ENCODE measurements at regions not wholly inside any gene's neighbourhood (a gene's known extent, or its start where the extent isn't known, plus 50 kb on each side); places are given as distances from the start of the nearest gene placed in this dataset.
"Not testable (repeated sequence)": the region's sequence is repeated elsewhere in the genome, so short reads cannot be mapped to it uniquely, and the experiment has no call there.

DNA sequence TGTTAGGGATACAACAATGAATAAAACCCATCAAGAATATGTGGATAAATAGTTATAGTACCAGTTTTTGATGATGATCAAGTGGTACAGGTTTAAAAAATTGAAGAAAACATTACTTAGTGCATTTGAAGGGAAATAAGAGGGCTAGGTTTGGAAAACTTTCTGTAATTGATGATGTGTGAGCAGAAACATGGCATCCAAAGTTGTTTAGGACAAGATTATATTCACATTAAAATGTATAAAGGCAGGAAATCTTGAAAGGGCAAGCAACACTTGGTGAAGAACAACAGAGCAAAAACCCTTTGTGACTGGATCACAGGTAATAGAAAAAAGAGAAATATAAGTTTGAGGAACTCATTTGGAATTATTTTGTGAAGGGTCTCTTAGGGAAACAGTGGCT lies 572.3 kb upstream of the RAG2 start:
- no peaks in the 10 kb centered on the region for H3K36me3 Mint-ChIP-seq (ENCODE audit: low read depth)
- H3K4me1 Mint-ChIP-seq, result peaks cover 3% of the 10 kb centered on the region
- H3K9me3 Mint-ChIP-seq, result no peaks in the 10 kb centered on the region
- TF ChIP-seq, protein P1, sequence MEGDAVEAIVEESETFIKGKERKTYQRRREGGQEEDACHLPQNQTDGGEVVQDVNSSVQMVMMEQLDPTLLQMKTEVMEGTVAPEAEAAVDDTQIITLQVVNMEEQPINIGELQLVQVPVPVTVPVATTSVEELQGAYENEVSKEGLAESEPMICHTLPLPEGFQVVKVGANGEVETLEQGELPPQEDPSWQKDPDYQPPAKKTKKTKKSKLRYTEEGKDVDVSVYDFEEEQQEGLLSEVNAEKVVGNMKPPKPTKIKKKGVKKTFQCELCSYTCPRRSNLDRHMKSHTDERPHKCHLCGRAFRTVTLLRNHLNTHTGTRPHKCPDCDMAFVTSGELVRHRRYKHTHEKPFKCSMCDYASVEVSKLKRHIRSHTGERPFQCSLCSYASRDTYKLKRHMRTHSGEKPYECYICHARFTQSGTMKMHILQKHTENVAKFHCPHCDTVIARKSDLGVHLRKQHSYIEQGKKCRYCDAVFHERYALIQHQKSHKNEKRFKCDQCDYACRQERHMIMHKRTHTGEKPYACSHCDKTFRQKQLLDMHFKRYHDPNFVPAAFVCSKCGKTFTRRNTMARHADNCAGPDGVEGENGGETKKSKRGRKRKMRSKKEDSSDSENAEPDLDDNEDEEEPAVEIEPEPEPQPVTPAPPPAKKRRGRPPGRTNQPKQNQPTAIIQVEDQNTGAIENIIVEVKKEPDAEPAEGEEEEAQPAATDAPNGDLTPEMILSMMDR (conservative IDR thresholded peaks at IDR 0.05), result no peak
- no peaks in the 10 kb centered on the region for H3K36me3 ChIP-seq (ENCODE audit: control insufficient read depth, insufficient read depth, low read length)
- H3K9me3 ChIP-seq (ENCODE audit: control insufficient read depth, low read length), result peaks cover 6% of the 10 kb centered on the region
- H3K4me1 ChIP-seq (ENCODE audit: control insufficient read depth, insufficient read depth, low read length), result no peaks in the 10 kb centered on the region
- H3K4me3 Mint-ChIP-seq, result no peak overlapping the region
- no peak overlapping the region for H3K27ac Mint-ChIP-seq
- no peak overlapping the region for H3K9ac ChIP-seq (ENCODE audit: extremely low read depth, low read length, poor library complexity, severe bottlenecking)
- no peak for DNase-seq
- H3K27me3 Mint-ChIP-seq (ENCODE audit: insufficient read depth), result peaks cover 52% of the 10 kb centered on the region
- no peak overlapping the region for H3K27ac ChIP-seq (ENCODE audit: low read depth, low read length)
- H3K27me3 ChIP-seq (ENCODE audit: control insufficient read depth, insufficient read depth, low read length, poor library complexity, severe bottlenecking), result peaks cover 37% of the 10 kb centered on the region
- no peak overlapping the region for H3K4me3 ChIP-seq (ENCODE audit: low read length)

DNA sequence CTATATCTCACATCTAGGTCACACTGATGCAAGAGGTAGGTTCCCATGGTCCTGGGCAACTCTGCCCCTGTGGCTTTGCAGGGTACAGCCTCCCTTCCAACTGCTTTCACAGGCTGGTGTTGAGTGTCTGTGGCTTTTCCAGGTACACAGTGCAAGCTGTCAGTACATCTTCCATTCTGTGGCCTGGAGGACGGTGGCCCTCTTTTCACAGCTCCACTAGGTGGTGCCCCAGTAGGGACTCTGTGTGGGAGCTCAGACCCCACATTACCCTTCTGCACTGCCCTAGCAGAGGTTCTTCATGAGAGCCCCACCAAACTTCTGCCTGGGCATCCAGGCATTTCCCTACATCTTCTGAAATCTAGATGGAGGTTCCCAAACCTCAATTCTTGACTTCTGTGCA lies 547.4 kb upstream of the RAG2 start:
- peak; percentile 53 for DNase-seq
- not testable (repeated sequence) for H3K36me3 Mint-ChIP-seq (ENCODE audit: low read depth); H3K4me1 Mint-ChIP-seq; H3K27ac Mint-ChIP-seq; H3K4me3 Mint-ChIP-seq; H3K9me3 Mint-ChIP-seq; H3K4me3 ChIP-seq (ENCODE audit: low read length); H3K4me1 ChIP-seq (ENCODE audit: control insufficient read depth, insufficient read depth, low read length); H3K27ac ChIP-seq (ENCODE audit: low read depth, low read length); H3K36me3 ChIP-seq (ENCODE audit: control insufficient read depth, insufficient read depth, low read length); H3K27me3 ChIP-seq (ENCODE audit: control insufficient read depth, insufficient read depth, low read length, poor library complexity, severe bottlenecking); H3K9me3 ChIP-seq (ENCODE audit: control insufficient read depth, low read length); H3K9ac ChIP-seq (ENCODE audit: extremely low read depth, low read length, poor library complexity, severe bottlenecking); H3K27me3 Mint-ChIP-seq (ENCODE audit: insufficient read depth)
- TF ChIP-seq, protein P1 (conservative IDR thresholded peaks at IDR 0.05), result peak; percentile 62
- 87 to 100% methylated on average over 1 of the region's 1 CpG for WGBS, 2 experiments (ENCODE audit: insufficient coverage in 1 of 2, insufficient read length in 1 of 2)

DNA sequence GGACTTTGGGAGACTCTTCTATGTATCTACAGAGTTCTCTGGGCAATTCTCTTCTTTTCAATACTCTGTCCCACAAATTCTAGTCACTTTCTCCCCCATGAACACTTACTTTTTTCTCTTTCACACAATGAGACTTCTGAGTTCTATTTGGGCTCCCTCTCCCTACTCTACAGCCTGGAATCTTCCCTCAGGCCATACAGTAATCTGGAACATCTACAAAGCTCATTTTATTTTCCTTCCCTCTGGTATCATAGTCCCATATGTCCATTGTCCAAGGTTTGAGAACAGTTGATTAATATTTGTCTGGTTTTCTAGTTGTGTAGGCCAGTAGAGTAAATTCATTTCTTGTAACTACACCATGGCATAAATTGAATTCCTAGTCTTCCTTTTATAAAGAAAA lies 544.6 kb upstream of the RAG2 start:
- Mint-ChIP-seq H3K27ac (no peak overlapping the region), H3K27me3 (ENCODE audit: insufficient read depth) (no peaks in the 10 kb centered on the region)

More for the DNA sequence above, 544.6 kb upstream of the RAG2 start:
- TF ChIP-seq, protein P1 (conservative IDR thresholded peaks at IDR 0.05), result no peak
- H3K4me3 ChIP-seq (ENCODE audit: low read length), result no peak overlapping the region
- H3K27ac ChIP-seq (ENCODE audit: low read depth, low read length), result no peak overlapping the region
- H3K9ac ChIP-seq (ENCODE audit: extremely low read depth, low read length, poor library complexity, severe bottlenecking), result no peak overlapping the region
- Mint-ChIP-seq H3K36me3 (ENCODE audit: low read depth) (no peaks in the 10 kb centered on the region), H3K4me3 (no peak overlapping the region), H3K9me3 (peaks cover 4% of the 10 kb centered on the region), H3K4me1 (no peaks in the 10 kb centered on the region)
- no peaks in the 10 kb centered on the region for H3K36me3 ChIP-seq (ENCODE audit: control insufficient read depth, insufficient read depth, low read length)
- no peak for DNase-seq
- no peaks in the 10 kb centered on the region for H3K9me3 ChIP-seq (ENCODE audit: control insufficient read depth, low read length)
- no peaks in the 10 kb centered on the region for H3K4me1 ChIP-seq (ENCODE audit: control insufficient read depth, insufficient read depth, low read length)
- no peaks in the 10 kb centered on the region for H3K27me3 ChIP-seq (ENCODE audit: control insufficient read depth, insufficient read depth, low read length, poor library complexity, severe bottlenecking)
